GM23338 (cell line): ENCODE measurements at regions not wholly inside any gene's neighbourhood (a gene's known extent, or its start where the extent isn't known, plus 50 kb on each side); places are given as distances from the start of the nearest gene placed in this dataset.

Experiments
- CTCF ChIP-seq, 2 experiments: fragments of 200-600 bp in 1 of 2; sonication (generic) in 1 of 2; conservative IDR thresholded peaks; 2 replicates each; pipeline versions ENCODE4 v1.5.1 to v1.6.1; 2016 to 2017; ENCODE audit warnings: antibody characterized with exemption in 2 of 2, low read depth in 2 of 2, mild to moderate bottlenecking in 2 of 2, moderate library complexity in 1 of 2
- POLR2AphosphoS5 ChIP-seq: IDR thresholded peaks from 2 replicates; pipeline ENCODE4 v1.6.1; 2016; ENCODE audit warnings: antibody characterized with exemption, low read depth

DNA sequence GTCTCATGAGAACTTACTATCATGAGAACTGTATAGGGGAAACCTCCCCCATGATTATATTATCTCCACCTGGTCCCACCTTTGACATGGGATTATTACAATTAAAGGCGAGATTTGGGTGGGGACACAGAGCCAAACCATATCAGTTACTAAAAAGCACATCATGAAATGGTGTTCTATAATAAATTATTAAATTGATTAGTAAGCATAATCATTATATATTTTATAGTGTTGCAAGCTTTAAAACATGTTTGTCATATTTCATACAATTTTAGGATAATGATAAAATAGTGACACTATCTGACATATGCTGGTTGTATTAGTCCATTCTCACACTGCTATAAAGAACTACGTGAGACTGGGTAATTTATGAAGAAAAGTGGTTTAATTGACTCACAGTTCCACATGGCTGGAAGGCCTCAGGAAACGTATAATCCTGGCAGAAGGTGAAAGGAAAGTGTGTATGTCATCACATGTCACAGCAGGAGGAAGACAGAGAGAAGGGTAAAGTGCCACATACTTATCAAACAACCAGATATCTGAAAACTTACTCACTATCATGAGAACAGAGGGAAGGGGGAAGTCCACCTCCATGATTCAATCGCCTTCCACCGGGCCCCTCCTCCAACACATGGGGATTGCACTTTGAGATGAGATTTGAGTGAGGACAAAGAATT, 539.2 kb upstream of the OLFM3 start:
- no peak for TF ChIP-seq CTCF (conservative IDR thresholded peaks at IDR 0.05; ENCODE audit: low read depth in 2 of 2)
- TF ChIP-seq POLR2AphosphoS5: no peak
